Neural progenitor cell (in vitro differentiated cells): ENCODE measurements at regions not wholly inside any gene's neighbourhood (a gene's known extent, or its start where the extent isn't known, plus 50 kb on each side); places are given as distances from the start of the nearest gene placed in this dataset.

Experiments
- CTCF ChIP-seq: fragments of 200-600 bp; sonication (generic); IDR thresholded peaks from 2 replicates; pipeline ENCODE4 v1.5.1; 2017; ENCODE audit warnings: antibody characterized with exemption, mild to moderate bottlenecking
- EZH2phosphoT487 ChIP-seq: fragments of 200-600 bp; sonication (generic); IDR thresholded peaks from 2 replicates; pipeline ENCODE4 v1.6.1; 2017; ENCODE audit warnings: antibody characterized with exemption

- no peak for TF ChIP-seq CTCF
- TF ChIP-seq EZH2phosphoT487, result no peak
Observed at GRCh38 chr11:62054081-62054480, 69.7 kb upstream of the INCENP start.
